ENCODE measurements at regions not wholly inside any gene's neighbourhood (a gene's known extent, or its start where the extent isn't known, plus 50 kb on each side); places are given as distances from the start of the nearest gene placed in this dataset.

DNA sequence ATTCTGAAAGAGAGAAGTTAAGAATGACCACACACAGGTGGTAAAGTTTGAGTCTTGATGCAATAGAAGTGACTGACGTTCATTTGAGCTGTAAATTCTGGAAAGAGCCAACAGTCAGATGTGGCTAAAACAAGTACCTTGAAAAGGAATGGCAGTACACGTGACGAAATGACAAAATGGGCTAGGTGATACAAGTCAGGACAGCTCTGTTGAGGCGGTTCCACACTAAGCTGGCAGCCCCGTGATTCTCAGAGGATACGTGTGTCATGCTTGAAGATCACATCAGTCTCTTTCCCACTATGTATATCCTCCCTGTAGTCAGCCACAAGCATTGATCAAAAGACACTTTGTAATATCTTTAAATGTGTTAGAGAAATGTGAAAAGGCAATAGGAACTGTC, 881.3 kb upstream of the ADGRL2 start:
- no peaks in the 10 kb centered on the region for H3K27me3 ChIP-seq (ENCODE audit: control insufficient read depth in 1 of 2, insufficient read depth in 2 of 2, low read length in 2 of 2)
- H3K36me3 ChIP-seq (ENCODE audit: insufficient read depth, low read length), result no peaks in the 10 kb centered on the region
- POLR2A ChIA-PET, result no interaction called here
- H3K4me3 ChIP-seq (ENCODE audit: low read length), result no peak overlapping the region
- CTCF ChIA-PET, result no interaction called here
- H3K36me3 Mint-ChIP-seq (ENCODE audit: low read depth), result no peaks in the 10 kb centered on the region
- no peak for DNase-seq
- H3K9me3 Mint-ChIP-seq, result peaks cover 5% of the 10 kb centered on the region
- H3K4me1 ChIP-seq (ENCODE audit: insufficient read depth, low read length), result no peaks in the 10 kb centered on the region
- no peak overlapping the region for H3K27ac Mint-ChIP-seq
- no peak overlapping the region for H3K27ac ChIP-seq (ENCODE audit: low read depth in 1 of 2, low read length in 2 of 2)
- intact Hi-C loops (cut with DNase I, micrococcal nuclease), result no loop called here
- no peaks in the 10 kb centered on the region for H3K27me3 Mint-ChIP-seq
- ATAC-seq (ENCODE audit: poor library complexity), result no peak
- no peaks in the 10 kb centered on the region for H3K4me1 Mint-ChIP-seq (ENCODE audit: low read depth)
- H3K4me3 Mint-ChIP-seq, result no peak overlapping the region
- TF ChIP-seq, protein P1, sequence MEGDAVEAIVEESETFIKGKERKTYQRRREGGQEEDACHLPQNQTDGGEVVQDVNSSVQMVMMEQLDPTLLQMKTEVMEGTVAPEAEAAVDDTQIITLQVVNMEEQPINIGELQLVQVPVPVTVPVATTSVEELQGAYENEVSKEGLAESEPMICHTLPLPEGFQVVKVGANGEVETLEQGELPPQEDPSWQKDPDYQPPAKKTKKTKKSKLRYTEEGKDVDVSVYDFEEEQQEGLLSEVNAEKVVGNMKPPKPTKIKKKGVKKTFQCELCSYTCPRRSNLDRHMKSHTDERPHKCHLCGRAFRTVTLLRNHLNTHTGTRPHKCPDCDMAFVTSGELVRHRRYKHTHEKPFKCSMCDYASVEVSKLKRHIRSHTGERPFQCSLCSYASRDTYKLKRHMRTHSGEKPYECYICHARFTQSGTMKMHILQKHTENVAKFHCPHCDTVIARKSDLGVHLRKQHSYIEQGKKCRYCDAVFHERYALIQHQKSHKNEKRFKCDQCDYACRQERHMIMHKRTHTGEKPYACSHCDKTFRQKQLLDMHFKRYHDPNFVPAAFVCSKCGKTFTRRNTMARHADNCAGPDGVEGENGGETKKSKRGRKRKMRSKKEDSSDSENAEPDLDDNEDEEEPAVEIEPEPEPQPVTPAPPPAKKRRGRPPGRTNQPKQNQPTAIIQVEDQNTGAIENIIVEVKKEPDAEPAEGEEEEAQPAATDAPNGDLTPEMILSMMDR (IDR thresholded peaks at IDR 0.05), result no peak
- H3K9me3 ChIP-seq (ENCODE audit: control insufficient read depth in 1 of 2, insufficient read depth in 1 of 2, low read length in 2 of 2), result peaks cover 0 to 4% of the 10 kb centered on the region in 2 experiments

DNA sequence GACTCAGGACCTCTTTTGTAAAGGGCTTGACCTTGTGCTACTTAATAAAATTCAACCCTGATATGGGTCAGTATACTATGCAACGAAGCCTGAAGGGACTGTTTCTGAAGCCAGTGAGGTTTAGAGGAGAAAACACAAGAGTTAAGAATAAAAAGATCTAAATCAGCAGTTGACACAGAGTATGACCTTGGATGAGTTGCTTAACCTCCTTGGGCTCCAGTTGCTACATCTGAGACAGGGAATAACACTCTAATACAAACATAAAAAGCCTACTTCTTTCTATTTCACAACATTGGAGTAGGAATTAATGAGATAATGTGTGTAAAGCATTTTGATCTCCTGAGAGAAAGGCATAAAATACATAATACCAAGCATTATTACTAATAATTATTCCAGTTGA, 882.4 kb upstream of the ADGRL2 start:
- Mint-ChIP-seq H3K9me3 (peaks cover 8% of the 10 kb centered on the region), H3K27me3 (no peaks in the 10 kb centered on the region), H3K4me1 (ENCODE audit: low read depth) (no peaks in the 10 kb centered on the region), H3K36me3 (ENCODE audit: low read depth) (no peaks in the 10 kb centered on the region), H3K4me3 (no peak overlapping the region), H3K27ac (no peak overlapping the region)
- intact Hi-C loops (cut with DNase I, micrococcal nuclease), result no loop called here
- TF ChIP-seq, protein P1 (IDR thresholded peaks at IDR 0.05), result no peak
- Histone ChIP-seq H3K36me3 (ENCODE audit: insufficient read depth, low read length) (no peaks in the 10 kb centered on the region), H3K4me1 (ENCODE audit: insufficient read depth, low read length) (no peaks in the 10 kb centered on the region), H3K9me3 (ENCODE audit: control insufficient read depth in 1 of 2, insufficient read depth in 1 of 2, low read length in 2 of 2) (peaks cover 0 to 4% of the 10 kb centered on the region in 2 experiments), H3K27ac (ENCODE audit: low read depth in 1 of 2, low read length in 2 of 2) (no peak overlapping the region), H3K4me3 (ENCODE audit: low read length) (no peak overlapping the region), H3K27me3 (ENCODE audit: control insufficient read depth in 1 of 2, insufficient read depth in 2 of 2, low read length in 2 of 2) (no peaks in the 10 kb centered on the region)
- ATAC-seq (ENCODE audit: poor library complexity), result no peak
- ChIA-PET POLR2A (no interaction called here), CTCF (no interaction called here)
- DNase-seq, result no peak

DNA sequence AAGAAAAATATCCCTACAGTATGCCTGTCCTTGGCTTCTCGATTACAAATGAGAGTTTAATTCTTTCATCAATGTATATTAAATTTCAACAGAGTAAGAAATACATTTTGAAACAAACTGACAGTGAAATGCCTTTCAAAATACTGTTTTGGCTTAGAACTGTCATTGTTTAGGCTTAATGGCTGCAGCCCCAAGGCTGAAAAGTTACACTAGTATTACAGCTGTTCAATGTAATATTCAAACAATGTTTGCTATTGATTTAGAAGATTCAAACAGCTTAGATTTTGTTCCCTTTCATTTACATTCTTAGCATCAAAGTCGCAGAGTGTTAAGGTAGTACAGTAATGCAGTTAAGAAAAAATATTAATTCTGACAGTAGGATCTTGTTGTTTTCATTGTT, 882.9 kb upstream of the ADGRL2 start:
- Histone ChIP-seq H3K27me3 (ENCODE audit: control insufficient read depth in 1 of 2, insufficient read depth in 2 of 2, low read length in 2 of 2) (no peaks in the 10 kb centered on the region), H3K27ac (ENCODE audit: low read depth in 1 of 2, low read length in 2 of 2) (no peak overlapping the region), H3K4me3 (ENCODE audit: low read length) (no peak overlapping the region), H3K36me3 (ENCODE audit: insufficient read depth, low read length) (no peaks in the 10 kb centered on the region), H3K4me1 (ENCODE audit: insufficient read depth, low read length) (no peaks in the 10 kb centered on the region), H3K9me3 (ENCODE audit: control insufficient read depth in 1 of 2, insufficient read depth in 1 of 2, low read length in 2 of 2) (peaks cover 0 to 4% of the 10 kb centered on the region in 2 experiments)
- Mint-ChIP-seq H3K27me3 (no peaks in the 10 kb centered on the region), H3K36me3 (ENCODE audit: low read depth) (no peaks in the 10 kb centered on the region), H3K4me3 (no peak overlapping the region), H3K27ac (no peak overlapping the region), H3K9me3 (peaks cover 6% of the 10 kb centered on the region), H3K4me1 (ENCODE audit: low read depth) (no peaks in the 10 kb centered on the region)
- CTCF ChIA-PET, result no interaction called here
- intact Hi-C loops (cut with DNase I, micrococcal nuclease), result no loop called here
- DNase-seq (no peak), ATAC-seq (ENCODE audit: poor library complexity) (no peak)
- TF ChIP-seq, protein P1 (IDR thresholded peaks at IDR 0.05), result no peak
- POLR2A ChIA-PET, result no interaction called here
